CD14-positive monocyte (primary cell): ENCODE measurements at regions not wholly inside any gene's neighbourhood (a gene's known extent, or its start where the extent isn't known, plus 50 kb on each side); places are given as distances from the start of the nearest gene placed in this dataset.

ENCODE experiments used
- DNase-seq, 3 donors: peaks; one replicate each; pipeline ENCODE4 v3.0.0-alpha.2; 2011 to 2022
- H2AFZ ChIP-seq: 2 replicates; pipeline ENCODE4 v1.6.0; 2012; ENCODE audit warnings: mild to moderate bottlenecking, low read depth, low read length, inconsistent platforms; ENCODE audit not compliant: insufficient read depth, poor library complexity, severe bottlenecking
- H3K27ac ChIP-seq, 2 donors: 1 replicate in 1 of 2; 2 replicates in 1 of 2; pipeline ENCODE4 v1.5.1; 2012 to 2013; ENCODE audit warnings: low read length in 2 of 2, control low read depth in 1 of 2, inconsistent platforms in 1 of 2, low read depth in 1 of 2, mild to moderate bottlenecking in 1 of 2
- H3K27me3 ChIP-seq, 2 donors: one replicate each; pipeline versions ENCODE4 v1.6.0 to v1.6.1; 2011 to 2013; ENCODE audit warnings: low read length in 2 of 2; ENCODE audit not compliant: control insufficient read depth in 2 of 2, insufficient read depth in 2 of 2
- H3K36me3 ChIP-seq, 2 donors: replicated peaks in 1 of 2; 1 replicate in 1 of 2; 2 replicates in 1 of 2; pipeline versions ENCODE4 v1.5.1 to v1.6.1; 2012 to 2013; ENCODE audit warnings: low read length in 2 of 2, control low read depth in 1 of 2, inconsistent platforms in 1 of 2, mild to moderate bottlenecking in 1 of 2; ENCODE audit not compliant: insufficient read depth in 2 of 2, control insufficient read depth in 1 of 2
- H3K4me1 ChIP-seq, 2 donors: 1 replicate in 1 of 2; 2 replicates in 1 of 2; pipeline versions ENCODE4 v1.5.1 to v1.6.1; 2012 to 2013; ENCODE audit warnings: low read length in 2 of 2, control low read depth in 1 of 2, inconsistent platforms in 1 of 2, mild to moderate bottlenecking in 1 of 2, moderate library complexity in 1 of 2; ENCODE audit not compliant: insufficient read depth in 2 of 2, control insufficient read depth in 1 of 2
- H3K4me2 ChIP-seq: replicated peaks from 2 replicates; pipeline ENCODE3; 2012; ENCODE audit warnings: low read length, moderate library complexity, mild to moderate bottlenecking; ENCODE audit not compliant: poor library complexity, severe bottlenecking; ENCODE audit errors: extremely low read depth
- H3K4me3 ChIP-seq, 3 experiments: fragments of 200-600 bp in 1 of 3; sonication (generic) in 1 of 3; replicated peaks in 1 of 3; 1 replicate in 2 of 3; 2 replicates in 1 of 3; pipeline ENCODE4 v1.5.1; 2011 to 2013; ENCODE audit warnings: low read length in 3 of 3, mild to moderate bottlenecking in 3 of 3, control low read depth in 2 of 3, low read depth in 2 of 3, inconsistent platforms in 1 of 3, moderate library complexity in 1 of 3
- H3K79me2 ChIP-seq: 2 replicates; pipeline ENCODE4 v1.6.0; 2012; ENCODE audit warnings: mild to moderate bottlenecking, control low read depth, inconsistent platforms, low read length, moderate library complexity; ENCODE audit not compliant: insufficient read depth
- H3K9ac ChIP-seq: 2 replicates; pipeline ENCODE4 v1.6.0; 2017; ENCODE audit warnings: low read length, mild to moderate bottlenecking; ENCODE audit not compliant: insufficient read depth, poor library complexity, severe bottlenecking
- H3K9me3 ChIP-seq, 2 donors: replicated peaks in 1 of 2; 1 replicate in 1 of 2; 2 replicates in 1 of 2; pipeline versions ENCODE4 v1.5.1 to v1.6.1; 2012 to 2013; ENCODE audit warnings: low read length in 2 of 2, control low read depth in 1 of 2; ENCODE audit not compliant: control insufficient read depth in 1 of 2, insufficient read depth in 1 of 2
- H4K20me1 ChIP-seq: 2 replicates; pipeline ENCODE4 v1.6.0; 2012; ENCODE audit warnings: mild to moderate bottlenecking, low read length, control low read depth, moderate library complexity; ENCODE audit not compliant: insufficient read depth
- H3K27ac Mint-ChIP-seq, 7 donors: one replicate each; pipeline ENCODE4 v1.8.0; 2020; ENCODE audit warnings: mild to moderate bottlenecking in 7 of 7, mixed read lengths in 7 of 7, moderate library complexity in 6 of 7, inconsistent platforms in 2 of 7
- H3K27me3 Mint-ChIP-seq, 3 donors: one replicate each; pipeline ENCODE4 v1.8.0; 2021 to 2022; ENCODE audit warnings: low read depth in 3 of 3, mild to moderate bottlenecking in 3 of 3, mixed read lengths in 3 of 3, moderate library complexity in 3 of 3, inconsistent platforms in 1 of 3
- H3K36me3 Mint-ChIP-seq, 2 donors: one replicate each; pipeline ENCODE4 v1.8.0; 2020; ENCODE audit warnings: mixed read lengths in 2 of 2, inconsistent platforms in 1 of 2, mild to moderate bottlenecking in 1 of 2
- H3K4me1 Mint-ChIP-seq: one replicate; pipeline ENCODE4 v1.8.0; 2020; ENCODE audit warnings: mild to moderate bottlenecking, mixed read lengths
- H3K4me3 Mint-ChIP-seq, 2 donors: one replicate each; pipeline ENCODE4 v1.8.0; 2020; ENCODE audit warnings: mild to moderate bottlenecking in 2 of 2, mixed read lengths in 2 of 2, moderate library complexity in 1 of 2
- H3K9me3 Mint-ChIP-seq, 7 donors: one replicate each; pipeline ENCODE4 v1.8.0; 2020 to 2022; ENCODE audit warnings: mixed read lengths in 7 of 7, mild to moderate bottlenecking in 6 of 7, moderate library complexity in 6 of 7, inconsistent platforms in 2 of 7
- CTCF ChIP-seq: fragments of 200-600 bp; IDR thresholded peaks from one replicate; pipeline ENCODE4 v1.8.0; 2022; ENCODE audit warnings: antibody characterized with exemption, mild to moderate bottlenecking
- WGBS: methylation state at CpG from one replicate; pipeline ENCODE4 v1.1.5; 2013; ENCODE audit warnings: missing lambda C conversion rate; ENCODE audit not compliant: insufficient coverage; 5-methylcytosine and 5-hydroxymethylcytosine counted together
- intact Hi-C, 2 donors: fragments of 100-400 bp; cut with micrococcal nuclease; formaldehyde crosslinking; loops; one replicate each; pipeline versions ENCODE4 v1.15.0 to v1.15.1; 2023

- H3K27me3 ChIP-seq, result no peaks in the 10 kb centered on the region
- no peak overlapping the region for H3K27ac ChIP-seq
- no peaks in the 10 kb centered on the region for H4K20me1 ChIP-seq
- Mint-ChIP-seq H3K9me3 (peaks cover 0 to 2% (median 0%) of the 10 kb centered on the region in 7 donors), H3K27ac (peak overlapping the region in 1 of 7 donors; percentile 16), H3K4me1 (peaks cover 11% of the 10 kb centered on the region), H3K4me3 (no peak overlapping the region), H3K27me3 (no peaks in the 10 kb centered on the region), H3K36me3 (no peaks in the 10 kb centered on the region)
- H3K36me3 ChIP-seq, result no peaks in the 10 kb centered on the region
- H3K79me2 ChIP-seq, result no peaks in the 10 kb centered on the region
- H3K4me1 ChIP-seq, result peaks cover 5 to 6% of the 10 kb centered on the region in 2 donors
- no peak overlapping the region for H3K9ac ChIP-seq
- peak overlapping the region; percentile 19 for H2AFZ ChIP-seq
- no peak overlapping the region for H3K4me3 ChIP-seq
- no peak for DNase-seq
- intact Hi-C loops, result no loop called here
- no peak for TF ChIP-seq CTCF
- no peak overlapping the region for H3K4me2 ChIP-seq
- WGBS, result 13% methylated on average over 2 of the region's 4 CpGs
- no peaks in the 10 kb centered on the region for H3K9me3 ChIP-seq
Measured at GRCh38 chr3:34212656-34213055, 414.2 kb downstream of the PDCD6IP start.

GRCh38 chr3:34213478-34213877 is 415.0 kb downstream of the PDCD6IP start:
- no peak for TF ChIP-seq CTCF
- H3K4me3 Mint-ChIP-seq, result no peak overlapping the region
- Histone ChIP-seq H3K9ac (no peak overlapping the region), H3K4me3 (no peak overlapping the region), H2AFZ (peak overlapping the region; percentile 1), H3K36me3 (no peaks in the 10 kb centered on the region), H3K4me1 (peaks cover 5 to 6% of the 10 kb centered on the region in 2 donors), H3K27me3 (no peaks in the 10 kb centered on the region), H3K79me2 (no peaks in the 10 kb centered on the region), H3K27ac (no peak overlapping the region), H3K4me2 (no peak overlapping the region), H3K9me3 (no peaks in the 10 kb centered on the region), H4K20me1 (no peaks in the 10 kb centered on the region)
- intact Hi-C loops, result no loop called here
- whole genome bisulfite sequencing, result 83% methylated on average over 3 of the region's 4 CpGs
- no peaks in the 10 kb centered on the region for H3K27me3 Mint-ChIP-seq
- H3K27ac Mint-ChIP-seq, result peak overlapping the region in 1 of 7 donors; percentile 28
- no peak for DNase-seq
- H3K36me3 Mint-ChIP-seq, result no peaks in the 10 kb centered on the region
- H3K4me1 Mint-ChIP-seq, result peaks cover 15% of the 10 kb centered on the region
- H3K9me3 Mint-ChIP-seq, result peaks cover 0 to 2% (median 0%) of the 10 kb centered on the region in 7 donors
